Left colon (tissue), 2 donors: ENCODE measurements at regions not wholly inside any gene's neighbourhood (a gene's known extent, or its start where the extent isn't known, plus 50 kb on each side); places are given as distances from the start of the nearest gene placed in this dataset.
A peak's percentile ranks its signal among the peaks of the same experiment; 100 is the strongest.

Experiments
- ATAC-seq: fragments of 200-7000 bp; cut with Tn5 transposase; one replicate; pipeline ENCODE4 v1.9.1; 2020; ENCODE audit warnings: mild to moderate bottlenecking, moderate library complexity
- DNase-seq, 2 donors: peaks; one replicate each; pipeline ENCODE4 v3.0.0-alpha.2; 2020
- intact Hi-C, 2 donors: fragments of 100-400 bp; cut with DNase I in 1 of 2; cut with micrococcal nuclease in 1 of 2; formaldehyde crosslinking; loops; one replicate each; pipeline versions ENCODE4 v1.11.2 to v1.14.0; 2022; cut with DNase I, micrococcal nuclease
- donor health status: DM: no; HTN: no; CAD: no.
- donor health status: DM: yes; HTN: yes; CAD: no.

- intact Hi-C loops = no loop called here
- no peak for DNase-seq
- ATAC-seq = no peak
Measured at GRCh38 chr17:73861543-73861942, 217.3 kb upstream of the SDK2 start.

GRCh38 chr17:73863761-73864535 is 219.7 kb upstream of the SDK2 start:
- intact Hi-C loops = no loop called here
- ATAC-seq = no peak
- no peak for DNase-seq

GRCh38 chr17:73865831-73866230 is 221.6 kb upstream of the SDK2 start:
- DNase-seq (no peak), ATAC-seq (no peak)
- intact Hi-C loops = no loop called here

- intact Hi-C loops = no loop called here
- no peak for DNase-seq
Measured at GRCh38 chr17:73867056-73867455, 222.8 kb upstream of the SDK2 start.

GRCh38 chr17:73870068-73870467 is 225.8 kb upstream of the SDK2 start:
- intact Hi-C loops = no loop called here
- no peak for DNase-seq
- ATAC-seq = no peak

More at GRCh38 chr17:73867056-73867455, 222.8 kb upstream of the SDK2 start:
- ATAC-seq = no peak

GRCh38 chr17:73870473-73870872 is 226.2 kb upstream of the SDK2 start:
- no peak for ATAC-seq
- intact Hi-C loops = no loop called here
- DNase-seq = no peak

GRCh38 chr17:73872816-73873215 is 228.6 kb upstream of the SDK2 start:
- ATAC-seq (no peak), DNase-seq (no peak)
- intact Hi-C loops = no loop called here

GRCh38 chr17:73874008-73874720 is 229.9 kb upstream of the SDK2 start:
- ATAC-seq (no peak), DNase-seq (no peak)
- intact Hi-C loops = no loop called here

- DNase-seq (no peak), ATAC-seq (no peak)
- intact Hi-C loops = no loop called here
Measured at GRCh38 chr17:73875346-73875745, 231.1 kb upstream of the SDK2 start.

- intact Hi-C loops = no loop called here
- no peak for DNase-seq
- ATAC-seq = no peak
Measured at GRCh38 chr17:73877962-73878361, 233.7 kb upstream of the SDK2 start.

DNA sequence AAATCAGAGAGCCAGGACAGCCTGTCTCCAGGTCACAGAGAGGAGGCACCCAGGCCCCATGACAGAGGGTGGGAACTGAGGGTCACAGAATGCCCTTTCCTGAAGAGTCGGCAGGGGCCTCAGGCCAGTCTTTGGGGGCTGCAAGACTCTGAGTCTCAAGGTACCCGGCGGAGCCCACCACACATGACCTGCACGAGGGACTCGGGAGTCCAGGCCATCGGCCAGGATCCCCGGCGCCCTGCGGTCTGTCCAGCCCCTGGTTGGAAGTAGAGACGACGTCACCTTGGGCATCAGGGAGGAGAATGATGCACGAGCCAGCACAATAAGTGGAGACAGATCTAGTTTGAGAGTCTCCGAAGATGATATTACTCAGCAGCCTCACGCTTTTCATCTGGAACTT is 234.7 kb upstream of the SDK2 start:
- ATAC-seq = no peak
- intact Hi-C loops = no loop called here

DNA sequence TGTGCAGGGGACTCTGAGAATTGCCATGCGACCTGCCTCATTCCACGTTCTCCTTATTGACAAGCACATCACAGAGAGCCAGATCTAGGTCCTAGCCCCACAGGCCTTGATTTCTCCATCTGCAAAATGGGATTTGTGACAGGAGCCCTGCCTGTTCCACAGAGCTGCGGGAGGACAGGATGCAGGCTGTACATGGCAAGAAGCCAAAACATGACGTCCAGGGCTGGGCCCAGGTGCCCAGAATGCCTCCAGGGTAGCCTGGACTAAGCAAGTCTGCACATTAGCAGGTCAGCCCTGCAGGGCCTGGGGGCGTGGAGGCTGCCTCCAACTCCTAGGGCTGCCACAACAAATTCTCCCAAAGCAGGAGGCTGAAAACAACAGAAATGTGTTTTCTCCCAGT is 235.7 kb upstream of the SDK2 start:
- intact Hi-C loops = no loop called here
- no peak for DNase-seq
- no peak for ATAC-seq

More for the DNA sequence above, 234.7 kb upstream of the SDK2 start:
- DNase-seq = no peak

- intact Hi-C loops = no loop called here
- ATAC-seq = no peak
- DNase-seq = no peak
Measured at GRCh38 chr17:73882590-73882989, 238.3 kb upstream of the SDK2 start.

GRCh38 chr17:73883175-73883574 is 238.9 kb upstream of the SDK2 start:
- no peak for DNase-seq
- ATAC-seq = no peak
- intact Hi-C loops = no loop called here

DNA sequence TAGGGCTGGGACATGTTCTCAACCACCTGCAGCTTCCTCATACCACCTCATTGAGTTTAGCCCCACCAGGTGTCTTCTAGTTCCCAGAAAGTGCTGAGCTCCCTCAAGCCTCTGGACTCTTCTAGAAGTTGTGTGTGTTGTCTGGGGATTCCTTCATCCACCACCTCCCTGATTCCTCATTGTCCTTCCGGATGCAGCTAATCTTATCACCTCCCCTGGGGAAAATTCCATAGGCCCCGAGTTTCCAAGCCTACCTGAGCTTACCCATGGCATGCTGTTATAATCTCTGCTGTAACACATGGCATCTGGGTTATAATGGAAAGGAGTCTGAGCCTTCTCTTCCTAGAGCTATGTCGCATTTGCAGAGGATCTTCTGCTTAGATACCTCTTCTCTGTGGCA is 243.5 kb upstream of the SDK2 start:
- intact Hi-C loops = no loop called here
- DNase-seq (no peak), ATAC-seq (no peak)

DNA sequence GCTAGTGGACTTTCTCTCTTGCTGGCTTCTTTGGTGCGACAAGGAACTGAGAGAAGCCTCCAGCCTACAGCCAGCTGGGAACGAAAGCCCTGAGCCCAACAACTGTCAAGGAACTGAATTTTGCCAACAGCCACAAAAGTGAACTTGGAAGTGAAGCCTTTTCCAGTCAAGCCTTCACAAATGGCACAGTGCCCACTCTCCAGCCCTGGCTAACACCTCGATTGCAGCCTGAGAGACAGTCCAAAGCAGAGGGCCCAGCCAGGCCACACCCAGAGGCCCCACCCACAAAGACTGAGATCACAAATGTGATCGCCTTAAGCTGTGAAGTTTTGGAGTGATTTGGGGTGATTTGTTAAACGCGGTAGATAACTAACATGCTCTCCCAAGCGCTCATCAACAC is 244.6 kb upstream of the SDK2 start:
- ATAC-seq (no peak), DNase-seq (peak in 1 of 2 donors; percentile 12)
- intact Hi-C loops = no loop called here

- no peak for ATAC-seq
- intact Hi-C loops = no loop called here
- DNase-seq = no peak
Measured at GRCh38 chr17:73889439-73889838, 245.2 kb upstream of the SDK2 start.

DNA sequence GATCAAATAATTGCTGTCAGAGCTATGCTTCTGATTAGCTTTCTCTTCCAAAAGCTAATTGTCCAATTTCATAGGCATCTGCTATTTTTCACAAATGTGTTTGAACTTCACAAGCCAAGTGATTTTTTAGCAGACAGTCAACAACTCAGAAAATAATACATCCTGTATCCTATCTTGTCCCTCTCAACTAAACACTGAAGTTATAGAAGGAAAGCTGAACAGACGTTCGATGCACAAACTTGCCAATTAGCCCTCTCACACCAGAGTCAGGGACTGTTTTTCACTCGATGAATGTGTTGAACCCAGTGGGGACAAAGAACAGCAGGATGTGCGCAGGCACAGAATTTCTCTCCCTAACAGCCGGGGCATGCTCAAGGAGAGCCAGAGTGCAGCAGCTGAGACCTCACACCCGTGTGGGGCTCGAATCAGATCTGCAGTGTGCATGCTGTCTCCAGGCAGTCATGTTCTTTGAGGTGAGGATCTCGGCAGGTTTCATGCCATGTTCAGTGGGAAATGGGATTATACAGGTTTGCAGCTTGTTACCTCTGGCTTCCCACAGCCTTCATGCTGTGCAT is 246.7 kb upstream of the SDK2 start:
- intact Hi-C loops = no loop called here
- DNase-seq (no peak), ATAC-seq (no peak)

DNA sequence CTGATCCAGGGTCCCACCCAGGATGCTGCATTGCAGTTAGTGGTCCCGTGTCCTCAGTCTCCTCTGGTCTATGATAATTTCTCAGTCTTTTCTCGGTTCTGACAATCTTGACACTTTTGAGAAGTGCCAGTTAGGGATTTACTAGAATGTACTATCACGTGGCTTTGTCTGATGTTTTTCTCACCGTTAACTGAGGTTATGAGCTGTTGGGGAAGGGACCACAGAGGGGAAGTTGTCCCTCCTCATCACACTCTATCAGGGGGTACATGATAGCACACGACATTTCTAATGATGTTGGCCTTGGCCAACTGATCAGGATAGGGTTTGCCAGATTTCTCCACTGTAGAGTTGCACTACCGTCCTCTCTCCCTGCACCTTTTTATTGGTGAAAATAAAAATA is 250.9 kb upstream of the SDK2 start:
- intact Hi-C loops = no loop called here
- ATAC-seq (no peak), DNase-seq (no peak)

GRCh38 chr17:73896966-73897365 is 252.7 kb upstream of the SDK2 start:
- DNase-seq (no peak), ATAC-seq (no peak)
- intact Hi-C loops = no loop called here
